ENCODE measurements at regions not wholly inside any gene's neighbourhood (a gene's known extent, or its start where the extent isn't known, plus 50 kb on each side); places are given as distances from the start of the nearest gene placed in this dataset.

DNA sequence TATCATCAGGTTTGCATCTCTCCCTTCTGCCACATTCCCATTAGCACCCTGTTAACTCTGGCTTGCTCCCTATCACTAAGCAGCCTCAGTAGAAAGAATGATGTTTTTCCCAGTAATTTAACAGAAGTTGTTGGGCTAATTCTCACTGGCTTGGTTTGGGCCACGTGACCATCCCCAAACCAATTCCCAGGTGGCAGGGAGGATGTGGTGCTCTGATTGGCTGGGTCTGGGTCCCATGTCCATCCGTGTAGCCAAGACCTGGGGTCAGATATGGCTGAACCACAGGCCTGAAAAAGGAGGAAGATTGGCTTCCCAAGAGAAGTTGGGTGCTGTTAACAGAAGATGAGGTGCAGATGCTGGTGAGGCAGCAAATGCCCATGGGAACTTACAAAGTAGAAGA lies 122.0 kb downstream of the BOD1 start:
- H3K36me3 Mint-ChIP-seq: no peaks in the 10 kb centered on the region
- DNase-seq (ENCODE audit: extremely low spot score, unreplicated experiment): no peak
- H3K4me3 Mint-ChIP-seq: no peak overlapping the region
- peaks cover 18% of the 10 kb centered on the region for H3K27me3 Mint-ChIP-seq
- no peak overlapping the region for H3K27ac Mint-ChIP-seq
- no peaks in the 10 kb centered on the region for H3K9me3 Mint-ChIP-seq
- no peak for TF ChIP-seq CTCF (conservative IDR thresholded peaks at IDR 0.05)
- H3K4me1 Mint-ChIP-seq (ENCODE audit: unreplicated experiment): peaks cover 8% of the 10 kb centered on the region

GRCh38 chr5:173493846-173494245 lies 122.6 kb downstream of the BOD1 start:
- H3K27ac Mint-ChIP-seq: no peak overlapping the region
- H3K9me3 Mint-ChIP-seq: no peaks in the 10 kb centered on the region
- no peaks in the 10 kb centered on the region for H3K36me3 Mint-ChIP-seq
- DNase-seq (ENCODE audit: extremely low spot score, unreplicated experiment): peak; percentile 37
- TF ChIP-seq CTCF (conservative IDR thresholded peaks at IDR 0.05): no peak
- no peak overlapping the region for H3K4me3 Mint-ChIP-seq
- peaks cover 21% of the 10 kb centered on the region for H3K27me3 Mint-ChIP-seq
- peaks cover 8% of the 10 kb centered on the region for H3K4me1 Mint-ChIP-seq (ENCODE audit: unreplicated experiment)

DNA sequence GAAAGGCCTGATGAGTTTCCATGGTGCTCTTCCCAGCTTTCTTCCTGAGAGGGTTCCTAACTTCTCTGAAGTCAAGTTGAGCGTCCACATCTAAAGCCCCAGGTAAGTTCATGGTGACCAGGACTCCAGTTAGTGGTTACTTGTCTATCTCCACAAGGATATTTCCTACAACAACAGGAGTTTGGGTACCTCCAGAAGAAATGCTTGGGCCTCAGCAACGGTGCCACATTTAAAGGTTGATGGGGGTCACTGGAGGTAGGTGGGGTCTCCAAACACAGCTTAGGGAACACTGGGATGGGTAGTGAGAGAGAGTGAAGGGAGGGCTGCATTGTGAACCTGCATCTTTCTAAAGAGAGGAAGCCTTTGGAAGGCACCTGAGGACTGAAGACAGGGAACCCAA lies 123.4 kb downstream of the BOD1 start:
- Mint-ChIP-seq H3K4me1 (ENCODE audit: unreplicated experiment) (peaks cover under 1% of the 10 kb centered on the region), H3K4me3 (no peak overlapping the region), H3K27me3 (peaks cover 21% of the 10 kb centered on the region), H3K36me3 (no peaks in the 10 kb centered on the region), H3K27ac (no peak overlapping the region), H3K9me3 (no peaks in the 10 kb centered on the region)
- TF ChIP-seq CTCF (conservative IDR thresholded peaks at IDR 0.05): no peak
- peak; percentile 4 for DNase-seq (ENCODE audit: extremely low spot score, unreplicated experiment)

GRCh38 chr5:173490681-173491080 lies 125.8 kb downstream of the BOD1 start:
- Mint-ChIP-seq H3K27ac (no peak overlapping the region), H3K27me3 (peaks cover 26% of the 10 kb centered on the region), H3K4me3 (no peak overlapping the region), H3K9me3 (peaks cover 5% of the 10 kb centered on the region), H3K4me1 (ENCODE audit: unreplicated experiment) (no peaks in the 10 kb centered on the region), H3K36me3 (no peaks in the 10 kb centered on the region)
- TF ChIP-seq CTCF (conservative IDR thresholded peaks at IDR 0.05): no peak
- DNase-seq (ENCODE audit: extremely low spot score, unreplicated experiment): no peak

DNA sequence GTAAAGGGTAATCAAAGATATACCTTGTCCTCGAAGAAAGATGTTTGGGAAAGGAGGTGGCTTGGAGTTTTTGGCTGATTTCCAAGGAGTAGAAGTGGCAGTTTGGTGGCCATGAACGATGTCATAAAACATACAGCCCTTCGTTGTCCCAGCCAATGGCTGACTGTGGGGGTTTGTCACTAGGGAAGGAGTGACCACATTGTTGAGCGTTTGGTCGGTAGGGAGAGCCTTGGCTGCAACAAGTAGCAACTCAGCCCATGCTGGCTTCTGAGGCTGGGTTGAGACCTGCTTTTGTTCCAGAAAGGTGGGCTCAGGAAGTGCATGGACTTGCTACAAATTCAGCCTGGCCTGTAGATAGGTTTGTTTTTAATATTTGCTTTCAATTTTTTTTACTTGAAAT lies 128.3 kb downstream of the BOD1 start:
- Mint-ChIP-seq H3K4me1 (ENCODE audit: unreplicated experiment) (no peaks in the 10 kb centered on the region), H3K27me3 (peaks cover 25% of the 10 kb centered on the region), H3K9me3 (peaks cover 5% of the 10 kb centered on the region), H3K4me3 (no peak overlapping the region), H3K36me3 (no peaks in the 10 kb centered on the region), H3K27ac (no peak overlapping the region)
- DNase-seq (ENCODE audit: extremely low spot score, unreplicated experiment): no peak
- no peak for TF ChIP-seq CTCF (conservative IDR thresholded peaks at IDR 0.05)

DNA sequence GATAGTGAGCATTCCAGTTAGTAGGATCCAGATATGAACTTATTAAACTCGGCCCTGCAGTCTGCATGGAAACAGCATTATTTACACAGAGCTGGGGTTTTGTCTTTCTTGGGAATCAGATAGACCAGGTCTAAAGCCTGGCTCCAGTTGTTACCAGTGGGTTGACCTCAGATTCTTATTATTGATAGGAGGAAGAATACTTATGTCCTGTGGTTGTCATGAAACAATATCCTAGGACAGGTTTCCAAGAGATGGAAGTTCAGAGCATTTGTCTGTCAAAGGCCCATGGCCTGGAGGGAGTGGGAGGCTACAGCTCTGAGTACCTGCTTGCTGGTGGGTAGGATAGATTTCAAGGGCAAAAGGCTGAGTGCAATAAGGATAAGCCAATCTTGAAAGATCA lies 129.2 kb downstream of the BOD1 start:
- peaks cover 21% of the 10 kb centered on the region for H3K27me3 Mint-ChIP-seq
- H3K4me1 Mint-ChIP-seq (ENCODE audit: unreplicated experiment): no peaks in the 10 kb centered on the region
- H3K4me3 Mint-ChIP-seq: no peak overlapping the region
- H3K36me3 Mint-ChIP-seq: no peaks in the 10 kb centered on the region
- no peak overlapping the region for H3K27ac Mint-ChIP-seq
- no peak for DNase-seq (ENCODE audit: extremely low spot score, unreplicated experiment)
- TF ChIP-seq CTCF (conservative IDR thresholded peaks at IDR 0.05): no peak
- peaks cover 5% of the 10 kb centered on the region for H3K9me3 Mint-ChIP-seq

Data from type B pancreatic cell (in vitro differentiated cells).